PC-3 (cell line): ENCODE measurements at regions not wholly inside any gene's neighbourhood (a gene's known extent, or its start where the extent isn't known, plus 50 kb on each side); places are given as distances from the start of the nearest gene placed in this dataset.

Experiments
- ATAC-seq: fragments of 200-7000 bp; cut with Tn5 transposase; 2 replicates; pipeline ENCODE4 v1.9.1; 2020; ENCODE audit warnings: mild to moderate bottlenecking, moderate library complexity
- BruUV-seq: library from RNA; stranded (reverse); fragments of 400-500 nt; replicated peaks from 2 replicates; lab custom pipeline; 2021; lab: Mats Ljungman, UMichigan
- CTCF ChIA-PET: fragments of 300-600 bp; sonication (Branson Sonifier 250); formaldehyde crosslinking; loops from one replicate; lab custom pipeline; 2022; ENCODE audit warnings: antibody characterized with exemption; lab: Charles Lee
- POLR2A ChIA-PET: fragments of 300-600 bp; sonication (Branson Sonifier 250); formaldehyde crosslinking; loops from one replicate; lab custom pipeline; 2022; ENCODE audit warnings: antibody characterized with exemption; ENCODE audit not compliant: unreplicated experiment; lab: Charles Lee
- DNase-seq: peaks from one replicate; pipeline ENCODE4 v3.0.0-alpha.2; 2015
- H2AFZ ChIP-seq: fragments of 300-600 bp; sonication (generic); 2 replicates; pipeline ENCODE4 v1.6.0; 2016; ENCODE audit warnings: antibody characterized with exemption, low read length
- H3F3A ChIP-seq: fragments of 300-600 bp; sonication (generic); one replicate; pipeline ENCODE4 v1.6.0; 2017; ENCODE audit warnings: antibody characterized with exemption, low read length, control low read depth, mild to moderate bottlenecking; ENCODE audit not compliant: unreplicated experiment
- H3K27ac ChIP-seq: fragments of 300-600 bp; sonication (generic); 2 replicates; pipeline ENCODE4 v1.5.1; 2016; ENCODE audit warnings: mild to moderate bottlenecking, low read length
- H3K27me3 ChIP-seq: fragments of 300-600 bp; sonication (generic); 2 replicates; pipeline ENCODE4 v1.6.1; 2016; ENCODE audit warnings: low read length, mixed read lengths
- H3K36me3 ChIP-seq: fragments of 300-600 bp; sonication (generic); 2 replicates; pipeline ENCODE4 v1.6.1; 2016; ENCODE audit warnings: low read depth, mixed run types, low read length, mixed read lengths
- H3K4me1 ChIP-seq: fragments of 300-600 bp; sonication (generic); 2 replicates; pipeline ENCODE4 v1.5.1; 2016; ENCODE audit warnings: low read length; ENCODE audit not compliant: insufficient read depth
- H3K4me2 ChIP-seq: fragments of 300-600 bp; sonication (generic); 2 replicates; pipeline ENCODE4 v1.6.0; 2016; ENCODE audit warnings: low read length
- H3K4me3 ChIP-seq: fragments of 300-600 bp; sonication (generic); 2 replicates; pipeline ENCODE4 v1.5.1; 2016; ENCODE audit warnings: mild to moderate bottlenecking, low read length, mixed read lengths
- H3K79me2 ChIP-seq: fragments of 300-600 bp; sonication (generic); 2 replicates; pipeline ENCODE4 v1.6.1; 2017; ENCODE audit warnings: low read length, mixed read lengths
- H3K9ac ChIP-seq: fragments of 300-600 bp; sonication (generic); 2 replicates; pipeline ENCODE4 v1.6.0; 2016; ENCODE audit warnings: mild to moderate bottlenecking, low read length
- H3K9me2 ChIP-seq: fragments of 300-600 bp; sonication (generic); replicated peaks from 2 replicates; pipeline ENCODE4 v1.6.1; 2016; ENCODE audit warnings: mixed run types, low read length, mixed read lengths
- H3K9me3 ChIP-seq: fragments of 300-600 bp; sonication (generic); 2 replicates; pipeline ENCODE4 v1.6.1; 2016; ENCODE audit warnings: low read length, mixed read lengths
- H4K20me1 ChIP-seq: fragments of 300-600 bp; sonication (generic); 2 replicates; pipeline ENCODE4 v1.6.1; 2016; ENCODE audit warnings: low read length, mixed read lengths
- EZH2 ChIP-seq: fragments of 300-600 bp; sonication (generic); IDR thresholded peaks from one replicate; pipeline ENCODE4 v1.6.1; 2017; ENCODE audit warnings: antibody characterized with exemption, mild to moderate bottlenecking, low read length; ENCODE audit not compliant: unreplicated experiment
- EZH2phosphoT487 ChIP-seq: fragments of 300-600 bp; sonication (generic); IDR thresholded peaks from 2 replicates; pipeline ENCODE4 v1.6.1; 2018; ENCODE audit warnings: mild to moderate bottlenecking, antibody characterized with exemption, low read length, borderline replicate concordance
- intact Hi-C: fragments of 100-400 bp; cut with micrococcal nuclease; formaldehyde crosslinking; loops from 2 replicates; pipeline ENCODE4 v1.9.0; 2023
- TF ChIP-seq, protein P1 (sequence below): fragments of 300-600 bp; sonication (generic); conservative IDR thresholded peaks from 2 replicates; pipeline ENCODE4 v1.5.1; 2017; ENCODE audit warnings: antibody characterized with exemption, low read depth, mild to moderate bottlenecking, low read length

GRCh38 chr2:3007135-3007534, 370.5 kb downstream of the EIPR1 start:
- no peaks in the 10 kb centered on the region for H3K36me3 ChIP-seq
- H3K9ac ChIP-seq = no peak overlapping the region
- intact Hi-C loops = no loop called here
- ChIA-PET CTCF (no interaction called here), POLR2A (no interaction called here)
- H2AFZ ChIP-seq = no peak overlapping the region
- H3K4me1 ChIP-seq = no peaks in the 10 kb centered on the region
- TF ChIP-seq EZH2phosphoT487 = no peak
- TF ChIP-seq, protein P1, sequence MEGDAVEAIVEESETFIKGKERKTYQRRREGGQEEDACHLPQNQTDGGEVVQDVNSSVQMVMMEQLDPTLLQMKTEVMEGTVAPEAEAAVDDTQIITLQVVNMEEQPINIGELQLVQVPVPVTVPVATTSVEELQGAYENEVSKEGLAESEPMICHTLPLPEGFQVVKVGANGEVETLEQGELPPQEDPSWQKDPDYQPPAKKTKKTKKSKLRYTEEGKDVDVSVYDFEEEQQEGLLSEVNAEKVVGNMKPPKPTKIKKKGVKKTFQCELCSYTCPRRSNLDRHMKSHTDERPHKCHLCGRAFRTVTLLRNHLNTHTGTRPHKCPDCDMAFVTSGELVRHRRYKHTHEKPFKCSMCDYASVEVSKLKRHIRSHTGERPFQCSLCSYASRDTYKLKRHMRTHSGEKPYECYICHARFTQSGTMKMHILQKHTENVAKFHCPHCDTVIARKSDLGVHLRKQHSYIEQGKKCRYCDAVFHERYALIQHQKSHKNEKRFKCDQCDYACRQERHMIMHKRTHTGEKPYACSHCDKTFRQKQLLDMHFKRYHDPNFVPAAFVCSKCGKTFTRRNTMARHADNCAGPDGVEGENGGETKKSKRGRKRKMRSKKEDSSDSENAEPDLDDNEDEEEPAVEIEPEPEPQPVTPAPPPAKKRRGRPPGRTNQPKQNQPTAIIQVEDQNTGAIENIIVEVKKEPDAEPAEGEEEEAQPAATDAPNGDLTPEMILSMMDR = no peak
- TF ChIP-seq EZH2 = no peak
- no peaks in the 10 kb centered on the region for H4K20me1 ChIP-seq
- DNase-seq (no peak), ATAC-seq (no peak)
- H3F3A ChIP-seq = no peaks in the 10 kb centered on the region
- H3K27ac ChIP-seq = no peak overlapping the region
- H3K4me3 ChIP-seq = no peak overlapping the region
- no TSS peak for BruUV-seq
- H3K27me3 ChIP-seq = peaks cover 52% of the 10 kb centered on the region
- no peaks in the 10 kb centered on the region for H3K79me2 ChIP-seq
- no peaks in the 10 kb centered on the region for H3K9me2 ChIP-seq
- no peaks in the 10 kb centered on the region for H3K9me3 ChIP-seq
- no peak overlapping the region for H3K4me2 ChIP-seq

DNA sequence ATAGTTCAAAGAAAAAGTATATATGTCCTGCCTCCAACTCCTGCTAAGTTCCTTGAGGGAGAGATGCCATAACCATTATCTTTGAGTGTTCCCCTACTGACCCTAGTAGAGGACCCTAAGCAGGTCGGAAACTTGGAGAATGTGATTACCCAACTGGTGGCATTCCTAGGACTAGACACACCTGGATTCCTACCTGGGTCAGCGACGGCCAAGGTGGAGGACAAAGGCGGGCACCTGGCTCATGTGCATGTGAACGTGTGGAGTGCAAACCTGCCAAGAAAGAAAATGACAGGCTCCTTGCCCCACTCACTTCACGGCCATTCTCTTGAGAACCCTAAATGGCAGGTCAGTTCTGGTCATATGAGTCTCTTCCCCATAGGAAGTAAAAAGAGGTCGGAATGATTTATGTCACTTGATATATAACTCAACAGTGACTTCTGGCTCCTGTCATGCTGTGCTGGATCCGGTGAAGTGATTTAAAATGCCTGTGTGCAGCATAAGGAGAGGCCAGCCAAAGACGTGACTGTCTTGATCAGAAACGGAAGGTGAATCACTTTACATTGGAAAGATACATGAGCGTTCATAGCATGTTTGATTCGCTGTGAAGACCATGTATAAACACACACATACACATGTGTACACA, 371.6 kb downstream of the EIPR1 start:
- no peak overlapping the region for H3K4me3 ChIP-seq

More for the DNA sequence above, 371.6 kb downstream of the EIPR1 start:
- TF ChIP-seq EZH2 (no peak), EZH2phosphoT487 (no peak)
- TF ChIP-seq, protein P1 = no peak
- Histone ChIP-seq H3K4me2 (no peak overlapping the region), H2AFZ (no peak overlapping the region), H3K27ac (no peak overlapping the region), H3K36me3 (no peaks in the 10 kb centered on the region), H3K4me1 (no peaks in the 10 kb centered on the region), H3F3A (no peaks in the 10 kb centered on the region), H3K79me2 (no peaks in the 10 kb centered on the region), H3K27me3 (peaks cover 61% of the 10 kb centered on the region), H3K9ac (no peak overlapping the region), H3K9me3 (no peaks in the 10 kb centered on the region), H4K20me1 (no peaks in the 10 kb centered on the region), H3K9me2 (no peaks in the 10 kb centered on the region)
- ChIA-PET POLR2A (no interaction called here), CTCF (no interaction called here)
- intact Hi-C loops = no loop called here
- DNase-seq (no peak), ATAC-seq (no peak)
- BruUV-seq = no TSS peak
